ENCODE measurements at regions not wholly inside any gene's neighbourhood (a gene's known extent, or its start where the extent isn't known, plus 50 kb on each side); places are given as distances from the start of the nearest gene placed in this dataset.

DNA sequence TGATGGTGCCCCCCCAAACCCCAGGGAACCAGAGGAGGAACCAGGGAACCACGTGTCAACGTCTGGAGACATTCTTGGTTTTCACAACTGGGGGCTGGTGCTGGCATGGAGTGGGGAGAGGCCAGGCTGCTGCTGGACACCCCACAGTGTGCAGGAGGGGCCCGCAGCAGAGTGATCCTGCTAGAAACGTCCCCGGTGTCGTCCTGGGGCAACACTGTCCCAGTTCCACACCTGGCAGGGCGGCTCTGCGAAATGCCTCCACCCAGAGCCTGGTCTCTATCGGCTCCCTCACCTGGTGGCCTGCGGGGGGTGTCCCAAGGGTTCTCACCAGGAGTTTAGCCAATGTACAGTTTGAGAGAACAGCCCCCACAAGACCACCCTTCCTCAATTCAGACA is 226.3 kb downstream of the CTTN start:
- TF ChIP-seq, protein P1, sequence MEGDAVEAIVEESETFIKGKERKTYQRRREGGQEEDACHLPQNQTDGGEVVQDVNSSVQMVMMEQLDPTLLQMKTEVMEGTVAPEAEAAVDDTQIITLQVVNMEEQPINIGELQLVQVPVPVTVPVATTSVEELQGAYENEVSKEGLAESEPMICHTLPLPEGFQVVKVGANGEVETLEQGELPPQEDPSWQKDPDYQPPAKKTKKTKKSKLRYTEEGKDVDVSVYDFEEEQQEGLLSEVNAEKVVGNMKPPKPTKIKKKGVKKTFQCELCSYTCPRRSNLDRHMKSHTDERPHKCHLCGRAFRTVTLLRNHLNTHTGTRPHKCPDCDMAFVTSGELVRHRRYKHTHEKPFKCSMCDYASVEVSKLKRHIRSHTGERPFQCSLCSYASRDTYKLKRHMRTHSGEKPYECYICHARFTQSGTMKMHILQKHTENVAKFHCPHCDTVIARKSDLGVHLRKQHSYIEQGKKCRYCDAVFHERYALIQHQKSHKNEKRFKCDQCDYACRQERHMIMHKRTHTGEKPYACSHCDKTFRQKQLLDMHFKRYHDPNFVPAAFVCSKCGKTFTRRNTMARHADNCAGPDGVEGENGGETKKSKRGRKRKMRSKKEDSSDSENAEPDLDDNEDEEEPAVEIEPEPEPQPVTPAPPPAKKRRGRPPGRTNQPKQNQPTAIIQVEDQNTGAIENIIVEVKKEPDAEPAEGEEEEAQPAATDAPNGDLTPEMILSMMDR (IDR thresholded peaks at IDR 0.05; ENCODE audit: borderline replicate concordance, extremely low read depth, low read length, poor library complexity, severe bottlenecking): no peak
- no peak for TF ChIP-seq EZH2 (IDR thresholded peaks at IDR 0.05; ENCODE audit: borderline replicate concordance, low read depth, low read length, severe bottlenecking)
- Histone ChIP-seq H3K9me3 (ENCODE audit: insufficient read depth, low read length, severe bottlenecking) (peaks cover 6% of the 10 kb centered on the region), H3K36me3 (ENCODE audit: insufficient read depth, low read length) (no peaks in the 10 kb centered on the region), H3K9ac (ENCODE audit: low read depth, low read length) (no peak overlapping the region), H3K4me3 (ENCODE audit: low read depth in 1 of 2, low read length in 2 of 2) (no peak overlapping the region), H3K27ac (ENCODE audit: low read length) (no peak overlapping the region), H3K4me1 (ENCODE audit: insufficient read depth, low read length) (no peaks in the 10 kb centered on the region), H3K4me2 (ENCODE audit: insufficient read depth, low read length) (no peak overlapping the region), H3K27me3 (ENCODE audit: insufficient read depth, low read length, poor library complexity) (no peaks in the 10 kb centered on the region), H3K79me2 (ENCODE audit: insufficient read depth, low read length) (no peaks in the 10 kb centered on the region), H2AFZ (ENCODE audit: low read depth, low read length) (no peak overlapping the region), H4K20me1 (ENCODE audit: insufficient read depth, low read length) (peaks cover 5% of the 10 kb centered on the region; the same call in 1 of the 2 replicates)
- DNase-seq: no peak
- no peak for ATAC-seq (ENCODE audit: insufficient read depth, low read depth)

DNA sequence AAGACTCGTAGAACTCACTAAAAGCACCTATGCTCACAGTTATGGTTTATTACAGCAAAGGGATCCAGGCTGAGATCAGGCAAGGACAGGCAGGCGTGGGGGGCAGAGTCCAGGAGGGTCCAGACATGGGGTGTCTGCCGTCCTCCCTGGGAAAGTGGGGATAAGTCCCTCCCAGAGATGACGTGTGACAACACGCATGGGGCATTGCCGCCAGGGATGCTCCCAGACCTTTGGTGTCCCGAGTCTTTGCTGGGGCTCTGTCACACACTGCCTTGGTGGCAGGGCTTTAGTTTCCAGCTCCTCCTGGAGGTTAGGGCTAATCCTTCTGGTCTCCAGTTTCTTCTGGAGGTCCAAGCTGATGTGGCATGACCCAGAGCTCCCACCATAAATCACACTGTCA is 226.7 kb downstream of the CTTN start:
- Histone ChIP-seq H3K4me3 (ENCODE audit: low read depth in 1 of 2, low read length in 2 of 2) (no peak overlapping the region), H3K79me2 (ENCODE audit: insufficient read depth, low read length) (no peaks in the 10 kb centered on the region), H3K27ac (ENCODE audit: low read length) (no peak overlapping the region), H3K4me2 (ENCODE audit: insufficient read depth, low read length) (no peak overlapping the region), H3K27me3 (ENCODE audit: insufficient read depth, low read length, poor library complexity) (no peaks in the 10 kb centered on the region), H3K9ac (ENCODE audit: low read depth, low read length) (no peak overlapping the region), H3K36me3 (ENCODE audit: insufficient read depth, low read length) (no peaks in the 10 kb centered on the region), H3K9me3 (ENCODE audit: insufficient read depth, low read length, severe bottlenecking) (peaks cover 6% of the 10 kb centered on the region), H2AFZ (ENCODE audit: low read depth, low read length) (no peak overlapping the region), H3K4me1 (ENCODE audit: insufficient read depth, low read length) (no peaks in the 10 kb centered on the region), H4K20me1 (ENCODE audit: insufficient read depth, low read length) (peaks cover 5% of the 10 kb centered on the region; the same call in 1 of the 2 replicates)
- TF ChIP-seq EZH2 (IDR thresholded peaks at IDR 0.05; ENCODE audit: borderline replicate concordance, low read depth, low read length, severe bottlenecking): no peak
- TF ChIP-seq, protein P1 (IDR thresholded peaks at IDR 0.05; ENCODE audit: borderline replicate concordance, extremely low read depth, low read length, poor library complexity, severe bottlenecking): no peak
- no peak for DNase-seq
- ATAC-seq (ENCODE audit: insufficient read depth, low read depth): no peak

DNA sequence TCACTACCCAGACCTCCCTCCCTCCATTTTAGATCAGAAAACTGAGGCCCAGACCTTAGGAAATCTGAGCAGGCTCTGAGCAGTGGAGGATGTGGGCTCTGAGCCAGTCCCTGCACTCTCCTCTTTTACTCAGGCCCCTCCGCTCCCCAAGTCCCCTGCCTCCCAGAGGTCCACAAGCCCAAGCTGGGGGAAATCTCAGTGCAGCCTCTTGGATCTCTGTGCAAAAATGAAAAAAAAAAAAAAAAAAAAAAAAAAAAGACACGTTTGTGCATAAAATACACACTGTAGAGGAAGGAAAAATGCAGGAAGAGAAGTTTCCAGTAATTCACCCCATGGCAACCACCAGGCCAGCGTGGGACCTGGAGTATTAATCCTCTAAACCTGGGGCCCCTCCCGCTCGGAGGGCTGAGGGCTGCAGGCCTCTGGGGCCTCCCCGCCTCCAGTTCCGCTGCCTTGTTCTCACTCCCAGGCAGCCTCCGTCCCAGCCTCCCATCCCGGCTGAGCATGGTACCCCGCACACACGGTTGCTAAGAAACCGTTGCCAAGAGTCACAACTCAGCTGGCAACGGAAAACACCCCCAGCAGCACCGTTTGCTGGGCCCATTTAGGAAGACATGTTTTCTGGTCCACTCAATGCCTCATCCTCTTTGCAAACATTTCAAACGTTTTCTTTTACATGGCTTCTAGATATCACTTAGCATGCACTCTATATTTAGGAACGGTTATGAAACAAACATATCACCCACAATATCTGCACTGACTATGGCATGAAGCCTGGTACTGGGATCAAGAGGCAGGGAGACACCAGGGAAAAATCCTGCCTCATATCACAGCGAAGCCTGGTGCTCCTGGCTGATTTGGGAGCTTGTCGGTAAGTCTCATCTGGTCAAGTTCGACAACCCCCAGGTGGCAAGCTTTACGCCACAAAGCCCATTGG is 227.5 kb downstream of the CTTN start:
- H3K4me2 ChIP-seq (ENCODE audit: insufficient read depth, low read length): no peak overlapping the region
- no peak overlapping the region for H3K4me3 ChIP-seq (ENCODE audit: low read depth in 1 of 2, low read length in 2 of 2)
- no peak for ATAC-seq (ENCODE audit: insufficient read depth, low read depth)
- peaks cover 5% of the 10 kb centered on the region; the same call in 1 of the 2 replicates for H4K20me1 ChIP-seq (ENCODE audit: insufficient read depth, low read length)
- H3K36me3 ChIP-seq (ENCODE audit: insufficient read depth, low read length): no peaks in the 10 kb centered on the region
- TF ChIP-seq, protein P1 (IDR thresholded peaks at IDR 0.05; ENCODE audit: borderline replicate concordance, extremely low read depth, low read length, poor library complexity, severe bottlenecking): no peak
- TF ChIP-seq EZH2 (IDR thresholded peaks at IDR 0.05; ENCODE audit: borderline replicate concordance, low read depth, low read length, severe bottlenecking): no peak
- no peaks in the 10 kb centered on the region for H3K27me3 ChIP-seq (ENCODE audit: insufficient read depth, low read length, poor library complexity)
- no peaks in the 10 kb centered on the region for H3K79me2 ChIP-seq (ENCODE audit: insufficient read depth, low read length)
- no peak overlapping the region for H2AFZ ChIP-seq (ENCODE audit: low read depth, low read length)
- H3K9ac ChIP-seq (ENCODE audit: low read depth, low read length): no peak overlapping the region
- no peaks in the 10 kb centered on the region for H3K4me1 ChIP-seq (ENCODE audit: insufficient read depth, low read length)
- peaks cover 2% of the 10 kb centered on the region for H3K9me3 ChIP-seq (ENCODE audit: insufficient read depth, low read length, severe bottlenecking)
- no peak overlapping the region for H3K27ac ChIP-seq (ENCODE audit: low read length)
- no peak for DNase-seq
